ENCODE measurements at regions not wholly inside any gene's neighbourhood (a gene's known extent, or its start where the extent isn't known, plus 50 kb on each side); places are given as distances from the start of the nearest gene placed in this dataset.
A peak's percentile ranks its signal among the peaks of the same experiment; 100 is the strongest.

- no peak for ATAC-seq
- no peaks in the 10 kb centered on the region for H3K27me3 ChIP-seq
- H3K36me3 ChIP-seq = no peaks in the 10 kb centered on the region
- no peak overlapping the region for H3K27ac ChIP-seq
- H3K4me3 ChIP-seq = no peak overlapping the region
- no peaks in the 10 kb centered on the region for H3K4me1 ChIP-seq
- TF ChIP-seq, protein P1, sequence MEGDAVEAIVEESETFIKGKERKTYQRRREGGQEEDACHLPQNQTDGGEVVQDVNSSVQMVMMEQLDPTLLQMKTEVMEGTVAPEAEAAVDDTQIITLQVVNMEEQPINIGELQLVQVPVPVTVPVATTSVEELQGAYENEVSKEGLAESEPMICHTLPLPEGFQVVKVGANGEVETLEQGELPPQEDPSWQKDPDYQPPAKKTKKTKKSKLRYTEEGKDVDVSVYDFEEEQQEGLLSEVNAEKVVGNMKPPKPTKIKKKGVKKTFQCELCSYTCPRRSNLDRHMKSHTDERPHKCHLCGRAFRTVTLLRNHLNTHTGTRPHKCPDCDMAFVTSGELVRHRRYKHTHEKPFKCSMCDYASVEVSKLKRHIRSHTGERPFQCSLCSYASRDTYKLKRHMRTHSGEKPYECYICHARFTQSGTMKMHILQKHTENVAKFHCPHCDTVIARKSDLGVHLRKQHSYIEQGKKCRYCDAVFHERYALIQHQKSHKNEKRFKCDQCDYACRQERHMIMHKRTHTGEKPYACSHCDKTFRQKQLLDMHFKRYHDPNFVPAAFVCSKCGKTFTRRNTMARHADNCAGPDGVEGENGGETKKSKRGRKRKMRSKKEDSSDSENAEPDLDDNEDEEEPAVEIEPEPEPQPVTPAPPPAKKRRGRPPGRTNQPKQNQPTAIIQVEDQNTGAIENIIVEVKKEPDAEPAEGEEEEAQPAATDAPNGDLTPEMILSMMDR (IDR thresholded peaks at IDR 0.05) = no peak
- intact Hi-C loops (cut with DNase I) = no loop called here
- H3K9me3 ChIP-seq = peaks cover 0 to 7% of the 10 kb centered on the region in 2 donors
- DNase-seq = no peak
These were observed 656.0 kb downstream of the MCTP2 start for GRCh38 chr15:94887391-94887790.

GRCh38 chr15:94889153-94889552 lies 657.8 kb downstream of the MCTP2 start:
- ATAC-seq (no peak), DNase-seq (no peak)
- Histone ChIP-seq H3K27me3 (no peaks in the 10 kb centered on the region), H3K9me3 (peaks cover 0 to 2% of the 10 kb centered on the region in 2 donors), H3K4me3 (no peak overlapping the region), H3K36me3 (no peaks in the 10 kb centered on the region), H3K27ac (no peak overlapping the region), H3K4me1 (no peaks in the 10 kb centered on the region)
- intact Hi-C loops (cut with DNase I) = no loop called here
- TF ChIP-seq, protein P1 (IDR thresholded peaks at IDR 0.05) = no peak

GRCh38 chr15:94893091-94893490 lies 661.7 kb downstream of the MCTP2 start:
- TF ChIP-seq, protein P1 (IDR thresholded peaks at IDR 0.05) = no peak
- no peak overlapping the region for H3K4me3 ChIP-seq
- no peaks in the 10 kb centered on the region for H3K36me3 ChIP-seq
- no peaks in the 10 kb centered on the region for H3K4me1 ChIP-seq
- intact Hi-C loops (cut with DNase I) = no loop called here
- ATAC-seq (no peak), DNase-seq (peak in 2 of 4 donors; percentile 3 to 16)
- H3K9me3 ChIP-seq = peaks cover 0 to 13% of the 10 kb centered on the region in 2 donors
- no peak overlapping the region for H3K27ac ChIP-seq
- H3K27me3 ChIP-seq = no peaks in the 10 kb centered on the region

DNA sequence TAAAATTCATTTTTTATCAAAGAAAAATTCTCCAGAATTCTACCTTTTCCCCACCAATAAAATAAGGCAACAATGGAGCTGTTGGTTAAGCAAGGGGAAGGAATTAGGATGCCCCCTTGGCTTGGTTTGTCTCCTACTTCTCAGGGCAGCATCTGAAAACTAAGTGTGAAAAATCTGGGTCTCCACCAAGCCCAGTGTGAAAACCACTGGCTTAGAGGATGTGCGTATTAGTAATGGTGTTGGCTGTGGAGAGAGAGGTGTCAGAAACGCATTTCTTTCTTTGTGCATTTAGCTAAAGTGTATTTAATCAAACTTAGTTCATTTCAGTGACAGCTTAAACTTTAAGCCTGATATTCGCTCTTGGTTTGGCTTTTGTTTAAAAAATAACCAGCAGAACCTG lies 662.7 kb downstream of the MCTP2 start:
- no peaks in the 10 kb centered on the region for H3K27me3 ChIP-seq
- H3K9me3 ChIP-seq = peaks cover 0 to 17% of the 10 kb centered on the region in 2 donors
- intact Hi-C loops (cut with DNase I) = no loop called here
- TF ChIP-seq, protein P1 (IDR thresholded peaks at IDR 0.05) = no peak
- no peak overlapping the region for H3K4me3 ChIP-seq
- ATAC-seq = no peak
- no peak for DNase-seq
- no peaks in the 10 kb centered on the region for H3K36me3 ChIP-seq
- H3K4me1 ChIP-seq = no peaks in the 10 kb centered on the region
- H3K27ac ChIP-seq = no peak overlapping the region

GRCh38 chr15:94909510-94909909 lies 678.1 kb downstream of the MCTP2 start:
- Histone ChIP-seq H3K27me3 (no peaks in the 10 kb centered on the region), H3K27ac (no peak overlapping the region), H3K4me3 (no peak overlapping the region), H3K36me3 (no peaks in the 10 kb centered on the region), H3K9me3 (peaks cover 0 to 32% of the 10 kb centered on the region in 2 donors), H3K4me1 (no peaks in the 10 kb centered on the region)
- DNase-seq (no peak), ATAC-seq (no peak)
- intact Hi-C loops (cut with DNase I) = no loop called here
- TF ChIP-seq, protein P1 (IDR thresholded peaks at IDR 0.05) = no peak
